Stimulated activated CD8-positive, alpha-beta memory T cell treated with anti-CD3 and anti-CD28 coated beads, Interleukin-7, amount 100 ng/mL, for 1 hour (primary cell): ENCODE measurements at regions not wholly inside any gene's neighbourhood (a gene's known extent, or its start where the extent isn't known, plus 50 kb on each side); places are given as distances from the start of the nearest gene placed in this dataset.
"Not testable (repeated sequence)": the region's sequence is repeated elsewhere in the genome, so short reads cannot be mapped to it uniquely, and the experiment has no call there.

Source experiments
- DNase-seq, 2 donors: peaks; one replicate each; pipeline ENCODE4 v3.0.0-alpha.2; 2020; ENCODE audit warnings: low read depth in 2 of 2

GRCh38 chr18:78255013-78255412, 724.6 kb upstream of the SALL3 start:
- DNase-seq = no peak

DNA sequence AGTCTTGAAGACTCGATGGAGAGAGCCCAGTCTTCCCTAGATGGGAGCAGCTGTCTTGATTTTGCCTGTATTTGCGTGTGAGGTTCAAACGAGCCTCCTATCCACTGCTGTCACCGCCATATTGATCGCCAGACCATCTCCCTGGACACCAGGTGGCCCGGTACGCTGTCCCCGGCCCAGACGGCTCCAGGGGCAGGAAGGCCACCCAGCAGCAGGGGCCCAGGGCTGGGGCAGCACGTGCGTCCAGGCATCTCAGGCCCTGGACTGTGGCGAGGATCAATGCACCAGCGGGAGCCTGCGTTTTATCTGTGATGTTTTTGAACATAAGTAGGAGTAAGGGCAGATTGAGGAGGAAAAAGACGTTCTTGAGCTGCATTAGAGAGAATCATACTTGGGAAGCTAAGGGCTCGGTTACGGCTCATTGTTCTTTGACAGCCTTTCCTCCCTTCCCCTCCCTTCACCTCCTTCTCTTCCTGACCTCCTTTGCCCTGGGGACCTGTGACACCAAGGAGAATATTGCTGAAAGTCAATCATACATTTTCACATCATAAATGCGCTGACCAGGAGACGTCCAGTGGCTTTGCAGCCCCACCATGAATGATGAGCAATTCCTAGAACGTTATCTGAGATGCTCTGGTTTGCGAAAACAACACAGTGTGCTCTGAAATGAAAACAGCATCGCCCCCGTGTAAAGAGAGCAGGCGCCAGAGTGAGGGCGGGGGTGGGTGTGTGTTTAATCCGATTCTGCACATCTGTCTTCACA, 711.2 kb upstream of the SALL3 start:
- DNase-seq = no peak

- no peak for DNase-seq
These were observed 707.8 kb upstream of the SALL3 start for GRCh38 chr18:78271790-78272189.

DNA sequence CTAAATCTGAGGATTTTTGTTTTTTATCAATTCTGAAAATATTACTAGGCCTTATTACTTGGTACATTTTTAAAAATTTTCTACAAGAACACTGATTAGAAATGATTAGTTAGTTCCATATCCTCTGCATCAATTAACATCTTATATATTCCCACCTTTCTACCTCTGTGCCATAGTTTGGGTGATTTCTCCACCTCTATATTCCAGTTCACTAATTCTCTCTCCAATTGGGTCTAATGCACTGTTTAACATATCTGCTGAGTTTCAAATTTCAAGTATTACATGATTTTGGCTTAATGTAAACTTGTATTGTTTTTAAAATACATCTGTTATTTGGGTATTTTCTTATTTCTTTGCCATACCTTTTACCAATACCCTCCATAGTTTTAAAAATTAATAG, 705.7 kb upstream of the SALL3 start:
- no peak for DNase-seq

- not testable (repeated sequence) for DNase-seq
These were observed 696.2 kb upstream of the SALL3 start for GRCh38 chr18:78283425-78283824.

DNA sequence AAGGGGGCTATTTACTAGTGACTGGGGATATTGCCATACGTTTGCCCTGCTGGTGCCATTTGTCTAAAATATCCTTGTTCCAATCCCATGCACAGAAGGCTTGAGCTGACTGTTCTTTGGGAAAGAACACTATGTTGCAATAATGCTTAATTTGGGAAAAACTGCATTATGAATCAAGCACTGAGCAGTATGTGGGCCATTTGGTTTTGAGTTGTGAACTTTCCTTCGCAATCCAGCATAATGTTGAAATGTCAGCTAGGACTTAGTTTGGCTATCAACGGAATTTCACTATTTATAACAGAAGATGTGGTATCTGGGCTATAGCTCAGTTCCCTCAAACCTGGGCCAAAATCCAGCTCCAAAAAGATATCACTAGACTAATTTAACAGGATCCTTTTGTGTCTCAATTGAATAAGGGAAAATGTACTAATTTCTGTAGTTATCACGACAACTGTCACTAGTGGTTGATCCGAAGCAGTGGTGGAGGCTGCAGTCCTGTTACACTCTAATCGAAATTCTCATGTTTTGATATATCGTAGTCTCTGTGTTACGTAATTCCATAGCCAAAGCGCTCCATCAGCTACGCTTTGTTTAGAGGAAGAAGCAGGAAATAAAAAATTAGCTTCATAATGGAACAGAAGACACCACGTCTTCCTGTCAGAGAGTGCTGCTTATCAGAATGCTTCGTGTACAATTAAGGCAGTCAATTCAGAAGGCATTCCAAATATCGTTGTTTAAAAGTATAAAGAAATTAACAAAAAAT, 686.8 kb upstream of the SALL3 start:
- no peak for DNase-seq

DNA sequence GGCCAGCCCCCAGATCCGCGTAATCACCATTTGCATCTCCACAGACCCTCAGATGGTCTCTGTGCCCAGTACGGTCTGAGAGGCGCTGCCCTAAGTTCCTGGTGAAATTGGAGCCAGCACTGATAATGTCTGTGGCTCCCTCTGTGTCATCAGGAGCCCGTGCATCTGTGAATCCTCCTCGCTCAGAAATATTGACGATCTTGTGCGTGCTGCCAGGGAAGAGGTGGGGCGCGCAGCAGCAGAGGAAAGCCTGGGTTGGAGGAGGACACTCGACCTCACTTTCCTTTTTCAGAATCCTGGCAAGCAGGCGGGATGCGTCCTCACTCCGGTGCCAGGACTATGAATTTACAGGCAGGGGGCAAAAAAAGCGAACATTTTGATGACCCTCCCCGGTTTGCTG, 686.1 kb upstream of the SALL3 start:
- no peak for DNase-seq

DNA sequence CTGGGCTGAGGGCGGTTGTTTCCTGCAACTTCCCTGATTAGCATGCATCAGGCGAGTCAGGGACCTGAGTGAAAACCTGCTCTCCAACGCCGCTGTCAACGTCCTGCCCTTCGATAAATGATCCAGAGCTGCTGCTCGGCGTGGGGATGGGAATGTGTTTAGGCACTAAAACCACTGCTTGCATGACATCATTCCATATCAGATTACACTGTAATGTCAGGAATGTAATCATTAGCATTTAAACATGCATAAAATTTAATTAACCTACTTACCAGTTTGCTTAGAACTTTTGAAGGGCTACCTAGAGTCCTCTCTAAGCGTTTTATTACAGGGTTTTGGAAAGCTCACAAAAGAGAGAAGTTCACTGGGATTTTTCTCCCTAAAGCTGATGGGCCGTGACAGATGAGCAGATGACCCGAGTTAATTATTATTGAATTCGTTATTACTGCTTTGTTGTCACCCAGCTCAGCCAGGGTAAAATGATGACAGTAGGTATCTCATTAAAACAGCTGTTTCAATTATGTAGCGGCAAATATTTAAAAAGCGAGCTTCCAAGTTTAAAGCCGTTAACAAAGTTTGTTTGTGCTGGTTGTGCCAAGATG, 685.6 kb upstream of the SALL3 start:
- DNase-seq = no peak

- DNase-seq = no peak
These were observed 684.4 kb upstream of the SALL3 start for GRCh38 chr18:78295262-78295661.

DNA sequence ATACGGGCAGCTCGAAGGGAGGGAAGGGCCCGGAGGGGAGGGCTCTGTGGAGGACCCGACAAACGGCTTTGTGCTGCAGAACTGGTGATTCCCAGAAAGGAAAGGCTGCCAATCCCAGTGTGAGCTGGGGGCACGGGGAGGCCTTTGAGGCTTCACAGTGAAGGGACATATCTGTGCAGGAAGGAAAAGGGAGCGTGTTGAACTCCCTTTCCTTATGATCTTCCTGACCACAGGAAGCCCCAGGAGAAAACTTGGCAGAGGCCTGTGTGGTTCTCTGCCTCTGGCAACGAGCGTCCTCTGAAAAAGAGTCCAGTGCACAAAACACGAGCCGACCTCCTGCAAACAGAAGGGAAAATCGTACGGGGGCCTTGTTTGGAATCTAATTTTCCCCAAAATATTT, 683.5 kb upstream of the SALL3 start:
- DNase-seq = no peak

- DNase-seq = no peak
These were observed 682.6 kb upstream of the SALL3 start for GRCh38 chr18:78297048-78297447.

- DNase-seq = no peak
These were observed 676.0 kb upstream of the SALL3 start for GRCh38 chr18:78303519-78304191.

- DNase-seq = no peak
These were observed 675.1 kb upstream of the SALL3 start for GRCh38 chr18:78304192-78305164.

DNA sequence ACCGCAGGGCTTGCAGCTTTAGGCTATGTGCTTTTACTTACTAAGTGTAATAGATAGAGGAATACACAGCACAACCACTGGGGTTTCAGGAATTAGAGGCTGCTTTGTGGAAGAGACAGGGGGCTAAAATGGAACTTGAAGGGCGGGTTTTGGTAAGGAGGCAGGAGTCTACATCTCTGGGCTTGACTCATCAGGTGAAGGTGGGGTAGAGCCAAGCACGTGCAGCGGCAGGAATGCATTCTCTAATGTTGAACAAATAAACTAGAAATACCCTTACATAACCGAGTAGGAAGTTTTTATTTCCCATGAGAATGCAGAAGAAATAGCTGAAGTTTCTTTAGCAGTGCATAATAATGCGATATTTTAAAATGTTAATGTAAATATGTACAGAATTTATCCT, 673.8 kb upstream of the SALL3 start:
- no peak for DNase-seq

- DNase-seq = no peak
These were observed 670.3 kb upstream of the SALL3 start for GRCh38 chr18:78309307-78309706.

- DNase-seq = no peak
These were observed 669.7 kb upstream of the SALL3 start for GRCh38 chr18:78309924-78310323.

- DNase-seq = no peak
These were observed 660.4 kb upstream of the SALL3 start for GRCh38 chr18:78319264-78319663.

GRCh38 chr18:78319961-78320360, 659.7 kb upstream of the SALL3 start:
- no peak for DNase-seq

DNA sequence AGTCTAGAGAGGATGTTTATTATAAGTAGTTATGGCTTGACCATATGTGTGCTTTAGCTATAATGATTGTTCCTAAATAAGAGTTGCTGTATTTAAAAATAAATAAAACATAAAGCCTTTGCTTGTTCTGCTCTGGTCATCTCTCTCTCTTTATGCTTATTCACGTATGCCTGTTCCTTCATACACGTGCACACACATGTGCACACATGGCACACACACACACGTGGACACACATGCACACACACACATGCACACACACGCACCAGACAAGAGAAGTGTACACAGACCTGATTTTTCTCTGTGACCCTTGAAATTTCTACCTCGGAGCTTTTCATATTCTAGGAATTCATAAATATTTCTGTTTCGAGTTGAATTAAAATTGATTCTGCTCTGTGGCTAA, 658.2 kb upstream of the SALL3 start:
- no peak for DNase-seq

DNA sequence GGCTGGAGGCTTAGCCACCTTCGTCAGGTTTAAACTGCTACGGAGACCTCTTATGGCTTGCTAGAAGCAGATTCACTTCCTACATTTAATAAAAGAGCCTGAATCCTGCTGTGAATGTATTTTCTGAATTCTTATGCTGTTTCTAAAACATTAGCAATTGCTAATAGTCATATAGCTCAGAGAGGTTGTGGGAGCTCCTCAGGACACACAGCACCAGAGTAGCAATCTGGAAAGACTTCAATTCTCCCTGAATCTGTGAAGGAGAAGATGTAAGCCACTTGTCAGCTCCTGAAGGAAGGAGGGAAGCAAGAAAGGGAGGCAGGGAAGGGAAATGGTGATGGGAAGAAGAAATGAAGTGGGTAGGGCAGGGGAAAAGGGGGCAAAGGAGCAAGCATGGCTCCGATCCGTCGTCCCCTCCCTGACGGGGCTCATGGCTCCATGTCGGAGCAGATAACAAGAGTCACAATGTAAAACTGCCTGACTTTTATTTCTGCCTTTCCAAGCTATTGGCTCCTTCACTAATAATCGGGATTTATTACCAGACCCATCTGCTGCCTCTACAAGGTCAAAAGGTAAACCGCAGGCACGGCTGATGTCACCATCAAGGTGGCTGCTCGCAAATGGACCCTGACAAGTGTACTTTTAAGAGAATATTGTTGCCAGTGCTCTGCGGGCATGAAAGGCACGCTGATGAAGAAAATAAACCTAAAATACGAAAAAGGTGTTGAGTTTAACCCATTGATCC, 656.0 kb upstream of the SALL3 start:
- DNase-seq = no peak
